ENCODE measurements at regions not wholly inside any gene's neighbourhood (a gene's known extent, or its start where the extent isn't known, plus 50 kb on each side); places are given as distances from the start of the nearest gene placed in this dataset.

- TF ChIP-seq CTCF (IDR thresholded peaks at IDR 0.05): no peak
- TF ChIP-seq POLR2A (IDR thresholded peaks at IDR 0.05): no peak
These were observed 1509.0 kb downstream of the MAT2B start for GRCh38 chr5:165014439-165014838.
